Lung microvascular endothelial cell (primary cell): ENCODE measurements at regions not wholly inside any gene's neighbourhood (a gene's known extent, or its start where the extent isn't known, plus 50 kb on each side); places are given as distances from the start of the nearest gene placed in this dataset.

Experiments used
- DNase-seq, 2 donors: peaks; one replicate each; pipeline versions ENCODE4 v3.0.0 to v3.0.0-alpha.2; 2010; ENCODE audit warnings: low read depth in 2 of 2

DNA sequence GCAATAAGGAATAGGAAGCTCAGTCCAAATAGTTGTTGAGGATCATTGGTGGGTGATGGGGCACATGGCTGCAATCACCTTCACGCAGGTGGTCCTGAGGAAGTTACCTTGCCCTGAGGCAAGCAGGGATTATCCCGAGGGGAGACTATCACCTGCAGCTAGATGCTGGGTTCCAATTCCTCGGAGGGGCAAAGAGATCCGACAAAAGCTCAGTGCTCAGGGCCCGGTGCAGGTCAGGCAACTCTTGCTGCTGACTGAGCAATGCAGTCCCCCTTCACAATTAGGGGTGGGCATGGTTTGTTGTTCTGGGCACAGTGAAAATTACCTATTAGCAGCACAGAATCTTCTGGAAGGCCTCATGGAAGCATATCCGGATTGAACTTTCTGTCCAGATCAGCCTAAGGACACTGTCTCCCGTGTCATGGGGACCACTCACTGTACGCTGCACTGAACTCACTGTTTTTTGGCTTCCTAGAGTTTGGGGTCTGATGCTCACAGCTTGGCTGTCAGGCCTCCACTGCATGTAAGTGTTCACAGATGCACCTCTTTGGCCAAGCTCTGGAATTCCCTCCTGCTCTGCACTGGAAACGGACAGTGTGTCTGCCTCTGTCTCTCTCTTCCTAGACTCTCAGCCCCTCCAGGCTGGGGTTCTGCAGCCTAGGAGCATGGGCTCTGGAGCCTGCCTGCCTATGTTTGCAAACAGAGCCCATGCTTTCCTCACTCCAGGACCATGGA, 372.7 kb downstream of the ZNF536 start:
- no peak for DNase-seq

DNA sequence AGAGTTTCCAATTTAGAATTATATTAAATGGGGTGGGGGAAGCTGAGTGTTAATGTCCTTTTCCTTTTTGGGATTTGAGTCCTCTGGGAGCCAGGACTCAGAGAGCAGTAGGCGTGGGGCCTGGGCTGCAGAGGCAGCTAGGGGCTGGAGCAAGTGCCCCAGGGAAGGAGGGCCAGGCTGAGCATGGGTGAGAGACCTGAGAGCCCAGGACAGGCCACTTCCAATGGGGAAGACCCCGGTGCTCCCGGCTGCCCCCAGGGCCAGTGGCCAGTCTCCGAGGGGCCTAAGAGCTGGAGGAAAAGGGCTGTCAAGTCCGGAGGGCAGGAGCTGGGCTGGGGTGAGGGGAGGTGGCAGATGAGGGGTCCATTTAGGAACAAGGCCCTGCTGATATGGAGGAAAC, 371.5 kb downstream of the ZNF536 start:
- no peak for DNase-seq

DNA sequence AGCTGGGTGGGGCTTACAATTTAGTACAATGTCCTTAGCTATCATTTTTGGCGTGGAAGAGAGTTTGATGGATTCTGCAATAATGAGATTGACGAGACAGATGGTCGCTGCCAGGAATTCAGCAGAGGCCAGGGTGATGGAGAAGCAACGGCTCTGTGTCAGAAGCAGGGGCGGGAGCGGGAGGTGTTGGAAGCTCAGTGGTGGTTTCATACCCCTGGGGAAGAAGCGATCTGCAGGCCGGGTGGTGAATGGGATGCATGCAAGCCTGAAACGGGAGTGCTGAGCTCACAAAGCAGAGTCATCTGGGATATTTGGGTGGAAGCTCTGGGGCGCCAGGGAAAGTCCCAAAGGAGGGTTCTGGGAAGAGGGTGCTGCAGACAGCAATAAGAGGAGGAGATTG, 370.8 kb downstream of the ZNF536 start:
- no peak for DNase-seq

DNA sequence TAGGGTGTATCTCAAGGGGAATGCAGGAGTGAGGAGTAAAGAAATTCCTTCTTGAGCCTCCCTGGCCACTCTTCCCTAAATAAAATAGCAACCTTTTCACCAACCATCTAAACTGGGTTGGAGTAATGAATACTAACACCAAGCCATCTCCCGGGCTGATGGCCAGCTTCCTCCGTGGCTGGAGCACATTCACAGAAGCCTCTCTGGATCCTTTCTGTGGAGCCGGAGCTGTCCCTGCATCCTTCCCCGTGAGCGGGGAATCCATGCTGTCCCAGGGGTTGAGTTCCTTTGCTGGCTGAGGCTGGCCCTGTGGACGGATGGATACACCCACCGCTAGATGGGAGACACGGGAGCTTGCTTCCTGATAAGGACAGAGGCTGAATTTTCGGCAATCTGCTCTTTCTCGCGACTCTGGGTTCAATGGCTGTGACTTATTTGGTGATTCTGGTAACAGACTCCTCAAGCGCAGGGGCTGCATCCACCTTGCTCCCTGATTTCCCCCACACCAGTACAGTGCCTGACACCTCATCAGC, 370.3 kb downstream of the ZNF536 start:
- no peak for DNase-seq

DNA sequence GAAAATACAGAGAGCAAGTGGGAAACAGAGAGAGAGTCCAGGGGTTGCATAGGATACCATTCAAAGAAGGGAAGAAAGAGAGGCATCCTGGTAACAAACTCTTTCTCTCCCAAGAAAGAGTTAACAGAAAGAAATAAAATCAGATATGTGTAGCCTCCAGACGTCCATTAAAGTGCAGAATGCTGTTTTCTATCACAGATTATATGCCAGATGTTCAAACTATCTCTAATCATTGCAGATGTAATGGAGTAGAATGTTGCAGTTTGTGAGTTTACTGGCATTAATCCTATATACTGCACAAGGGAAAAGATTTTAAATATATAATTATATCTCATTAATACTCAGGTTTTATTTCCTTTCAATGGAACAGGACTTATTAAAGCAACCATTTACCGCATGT, 369.4 kb downstream of the ZNF536 start:
- DNase-seq: no peak

DNA sequence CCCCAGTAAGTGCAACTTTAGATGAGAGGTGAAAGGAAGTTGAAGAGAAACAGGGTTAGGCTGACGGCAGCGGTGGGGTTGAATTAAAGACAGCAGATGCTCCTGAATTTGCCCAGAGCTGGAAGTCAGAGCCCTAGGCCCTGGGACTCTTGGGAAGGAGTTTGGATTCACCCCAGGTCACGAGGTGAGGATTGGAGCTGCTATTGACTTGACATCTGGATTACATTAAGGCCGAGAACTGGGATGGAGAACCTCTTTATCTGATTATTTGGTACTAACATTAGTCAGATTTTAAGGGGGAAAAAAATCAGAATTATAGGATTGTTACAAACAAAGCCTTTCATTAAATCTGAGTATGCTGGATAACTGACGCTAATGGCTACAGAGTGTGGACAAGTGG, 367.2 kb downstream of the ZNF536 start:
- no peak for DNase-seq

DNA sequence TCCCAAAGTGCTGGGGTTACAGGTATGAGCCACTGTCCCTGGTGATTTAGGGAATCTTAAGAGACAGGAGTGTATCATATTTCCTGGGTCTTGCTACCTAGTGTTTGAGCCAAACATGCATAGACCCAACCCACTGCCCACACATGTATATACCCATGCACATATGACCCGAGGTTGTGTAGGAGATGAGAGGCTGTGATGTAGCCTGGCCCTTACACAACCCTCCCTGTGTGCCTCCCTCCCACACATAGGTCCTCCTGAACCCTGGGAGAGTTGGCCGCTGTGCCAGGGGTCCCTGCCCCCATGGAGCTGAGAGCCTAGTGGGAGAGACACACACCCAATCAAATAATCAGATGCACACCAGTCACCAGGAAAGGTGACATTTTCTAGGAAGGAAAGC, 365.9 kb downstream of the ZNF536 start:
- no peak for DNase-seq

DNA sequence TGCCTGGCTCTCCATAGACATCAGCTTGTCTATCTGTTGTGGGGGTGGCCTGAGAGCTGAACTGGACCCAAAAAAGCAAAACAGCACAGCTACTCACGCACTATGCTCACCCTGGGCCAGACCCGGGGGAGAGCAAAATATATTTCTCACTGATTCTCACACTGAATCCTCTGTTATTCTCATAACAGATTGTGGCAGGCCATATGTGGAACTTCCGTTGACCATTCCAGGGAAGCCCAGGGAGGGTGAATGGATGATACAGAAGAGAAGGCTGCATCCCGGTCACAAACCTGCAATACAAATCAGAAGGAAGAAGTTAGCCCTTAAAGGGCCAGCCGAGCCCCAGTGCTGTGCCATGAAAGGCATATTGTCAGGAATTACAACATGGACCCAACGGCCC, 362.5 kb downstream of the ZNF536 start:
- no peak for DNase-seq

DNA sequence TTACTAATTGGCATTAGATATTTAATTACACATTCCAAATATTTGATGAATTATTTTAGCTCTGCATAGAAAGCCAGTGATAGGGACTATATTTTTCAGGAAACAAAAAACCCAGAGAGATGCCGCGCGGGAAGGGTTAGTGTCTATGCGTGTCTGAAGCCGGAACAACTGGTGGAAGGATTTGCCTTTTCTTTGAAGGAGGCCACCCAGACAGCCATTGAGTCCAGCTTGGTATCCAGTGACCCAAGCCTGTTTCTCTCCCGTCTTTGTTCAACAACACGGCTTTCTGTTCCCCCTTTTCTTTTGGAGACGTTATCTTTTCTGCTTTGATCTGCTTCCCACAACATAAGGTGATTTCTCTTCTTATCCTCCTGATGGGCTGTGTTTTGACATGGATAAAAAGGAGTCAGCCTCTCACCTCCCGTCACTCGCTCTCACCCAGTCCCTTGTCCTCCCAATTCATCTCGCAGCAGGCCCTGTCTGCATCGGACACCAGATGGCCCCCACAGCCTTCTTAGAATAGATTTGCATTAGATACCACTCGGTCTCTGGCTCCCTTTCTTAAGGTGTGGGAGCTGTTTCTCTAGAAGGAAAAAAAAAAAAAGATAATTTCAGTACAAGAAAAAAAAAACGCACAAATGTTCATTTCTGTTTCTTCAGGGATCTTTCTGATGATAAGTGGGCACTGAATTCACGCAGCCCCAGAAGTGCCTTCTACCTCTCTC, 361.8 kb downstream of the ZNF536 start:
- DNase-seq: no peak

DNA sequence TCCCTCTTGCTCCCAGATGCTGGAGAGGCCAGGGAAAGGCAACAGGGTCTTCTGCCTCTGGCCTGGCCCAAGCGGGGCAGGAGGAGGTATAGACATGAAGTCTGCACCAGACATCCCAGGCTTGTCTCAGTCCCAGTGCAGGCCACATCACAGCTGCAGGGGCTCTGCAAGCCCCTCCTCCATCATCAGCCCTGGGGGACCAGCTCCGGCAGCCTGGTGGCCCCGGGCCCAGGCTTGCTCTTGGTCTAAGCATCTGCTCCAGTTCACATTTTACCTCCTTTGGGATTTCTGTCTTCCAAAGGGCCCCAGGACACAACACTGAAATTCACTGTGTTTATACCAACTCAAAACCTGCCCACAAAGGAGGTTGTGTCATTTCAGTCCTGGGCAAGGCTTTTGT, 359.4 kb downstream of the ZNF536 start:
- DNase-seq: no peak

DNA sequence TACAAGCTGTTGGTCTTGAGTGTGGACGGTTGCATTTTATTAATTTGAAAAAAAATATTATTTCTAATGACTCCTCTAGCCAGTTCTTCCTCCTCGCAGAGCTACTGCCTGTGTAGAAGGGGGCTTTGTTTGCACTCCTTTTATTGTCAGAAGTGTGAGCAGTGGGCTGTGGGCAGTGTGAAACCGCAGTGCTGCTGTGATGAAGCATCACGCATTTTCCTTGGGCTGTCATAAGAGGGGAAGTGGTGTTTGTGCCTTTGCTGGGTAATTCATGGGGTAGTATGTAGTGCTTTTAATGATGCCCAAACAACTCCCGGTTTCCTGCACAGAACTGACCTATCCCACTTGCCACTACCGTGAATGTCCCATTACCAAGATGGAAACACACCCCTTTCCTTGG, 357.3 kb downstream of the ZNF536 start:
- no peak for DNase-seq

DNA sequence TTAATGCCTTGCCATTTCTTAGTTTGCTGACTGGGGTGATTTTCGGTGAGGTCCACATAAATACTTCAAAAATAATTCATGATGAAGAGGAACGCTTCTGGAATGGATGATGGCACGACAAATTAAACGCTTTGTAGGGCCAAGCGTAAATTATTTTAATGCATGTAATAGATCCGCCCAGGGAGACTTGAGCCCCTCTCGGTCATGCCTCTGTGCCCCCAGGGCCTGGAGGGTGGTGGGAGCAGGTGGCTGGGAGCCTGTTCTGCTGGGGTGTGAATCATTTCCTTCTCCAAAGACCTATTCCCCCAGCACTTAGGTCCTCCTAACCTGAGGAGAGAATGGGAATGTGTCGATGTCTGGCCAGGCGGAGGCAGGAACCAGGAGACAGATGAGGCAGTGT, 350.6 kb downstream of the ZNF536 start:
- no peak for DNase-seq

DNA sequence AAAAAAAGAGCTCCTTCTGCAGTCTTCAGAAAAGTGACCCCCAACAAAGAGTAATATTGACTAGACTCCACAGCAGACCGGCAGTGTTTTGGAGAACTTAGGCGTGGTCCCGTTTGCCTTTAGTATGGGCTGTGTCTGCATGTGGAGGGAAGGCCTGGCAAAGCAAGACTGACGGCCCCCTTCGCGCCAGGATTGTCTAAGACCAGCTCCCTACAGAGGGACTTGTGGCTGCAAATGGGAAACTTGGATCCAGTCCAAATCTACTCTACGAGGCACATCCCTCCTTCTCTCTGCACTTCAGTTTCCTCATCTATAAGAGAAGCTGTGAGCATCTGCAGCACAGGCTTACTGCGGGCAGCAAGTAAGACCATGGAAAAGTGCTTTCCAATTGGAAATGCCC, 350.0 kb downstream of the ZNF536 start:
- no peak for DNase-seq

DNA sequence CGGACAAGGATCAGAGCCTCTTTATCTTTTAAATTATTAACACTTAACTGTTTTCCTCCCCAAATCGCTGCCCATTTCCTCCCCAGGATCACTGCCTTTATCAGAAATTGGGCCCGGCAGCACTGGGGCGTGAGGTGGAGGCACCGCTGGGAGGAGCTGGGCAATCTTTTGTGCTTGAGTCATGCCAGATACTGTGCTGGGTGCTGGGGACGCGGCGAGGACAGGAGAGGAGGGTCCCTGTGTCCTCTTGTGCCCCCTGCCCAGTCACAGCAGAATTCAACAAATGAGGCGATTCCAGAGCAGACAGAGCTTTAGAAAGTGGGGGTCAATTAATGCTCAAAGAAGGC, 347.8 kb downstream of the ZNF536 start:
- DNase-seq: no peak

DNA sequence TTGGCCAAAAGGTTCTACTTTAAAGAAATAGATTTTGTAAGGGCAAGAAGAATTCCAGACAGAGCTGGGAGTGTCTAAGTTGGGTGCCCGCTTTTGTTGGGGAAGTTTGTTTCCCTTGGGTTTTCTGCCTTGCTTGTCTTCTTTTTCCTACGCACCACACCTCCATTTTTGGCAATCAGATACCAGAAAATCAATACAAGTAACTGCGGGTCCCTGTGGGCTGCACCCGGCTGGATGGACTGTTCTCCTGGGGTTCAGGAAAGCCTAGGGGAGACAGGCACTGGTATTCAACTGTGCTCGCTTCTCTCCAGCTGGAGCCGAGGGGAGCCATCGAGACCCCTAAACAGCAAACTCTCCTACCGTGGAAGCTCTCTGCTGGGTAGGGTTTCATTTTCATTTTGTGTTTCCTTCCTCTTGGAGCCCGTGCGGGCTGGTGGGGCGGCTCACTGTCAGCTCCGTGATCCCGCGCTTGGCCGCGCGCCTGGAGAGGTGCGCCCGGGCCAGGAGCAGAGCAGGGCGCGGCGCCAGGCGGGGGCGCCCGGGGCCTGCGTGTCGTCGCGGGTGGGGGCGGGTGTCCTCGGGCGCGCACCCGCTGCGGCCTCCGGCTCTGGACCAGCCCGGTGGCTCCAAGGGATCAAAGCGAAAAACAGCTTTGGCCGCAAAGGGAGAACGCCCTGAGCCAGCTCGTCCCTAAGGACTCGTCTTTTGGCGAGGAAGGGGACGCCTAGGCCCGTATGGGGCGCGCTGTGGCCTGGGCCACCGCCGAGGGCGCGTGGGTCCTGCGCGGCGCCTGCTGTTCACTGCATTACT, 347.2 kb downstream of the ZNF536 start:
- peak in 1 of 2 donors; percentile 77 for DNase-seq

DNA sequence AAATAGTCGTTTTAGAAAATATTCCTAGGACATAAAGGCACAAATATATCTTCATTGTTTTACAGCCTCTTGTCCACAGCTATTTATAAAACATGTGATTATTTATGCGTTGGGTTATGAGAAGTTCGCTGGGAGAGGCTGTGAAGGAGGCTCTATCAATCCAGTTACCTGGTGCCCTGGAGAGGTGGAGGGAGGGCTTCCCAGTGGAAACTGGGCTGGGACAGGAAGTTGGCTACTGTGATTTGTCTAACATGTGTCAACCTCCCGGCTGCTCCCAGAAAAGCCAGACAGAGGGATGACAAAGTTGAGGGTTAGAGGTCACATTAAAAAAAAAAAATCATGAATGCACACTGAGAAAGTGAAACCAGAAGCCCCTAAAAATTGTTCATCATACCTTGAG, 346.5 kb downstream of the ZNF536 start:
- DNase-seq: peak in 1 of 2 donors; percentile 35

DNA sequence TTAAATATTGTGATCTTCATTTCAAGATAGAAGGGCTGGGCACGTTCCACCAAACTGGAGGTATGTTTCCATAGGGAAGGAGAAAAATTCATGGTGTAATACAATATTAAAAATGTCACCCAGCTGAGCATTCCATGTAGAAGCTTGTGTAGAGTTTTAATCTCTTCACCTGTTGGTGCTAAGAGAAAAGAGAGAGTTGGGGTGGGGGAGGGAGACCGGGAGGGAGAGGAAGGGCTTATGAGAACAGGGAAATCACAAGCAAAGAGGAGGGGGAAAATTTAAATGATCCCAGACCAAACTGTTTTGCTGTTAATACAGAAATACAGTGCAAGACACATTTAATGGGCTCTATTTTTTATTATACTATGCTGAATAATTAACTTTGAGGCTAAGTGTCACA, 345.8 kb downstream of the ZNF536 start:
- no peak for DNase-seq

DNA sequence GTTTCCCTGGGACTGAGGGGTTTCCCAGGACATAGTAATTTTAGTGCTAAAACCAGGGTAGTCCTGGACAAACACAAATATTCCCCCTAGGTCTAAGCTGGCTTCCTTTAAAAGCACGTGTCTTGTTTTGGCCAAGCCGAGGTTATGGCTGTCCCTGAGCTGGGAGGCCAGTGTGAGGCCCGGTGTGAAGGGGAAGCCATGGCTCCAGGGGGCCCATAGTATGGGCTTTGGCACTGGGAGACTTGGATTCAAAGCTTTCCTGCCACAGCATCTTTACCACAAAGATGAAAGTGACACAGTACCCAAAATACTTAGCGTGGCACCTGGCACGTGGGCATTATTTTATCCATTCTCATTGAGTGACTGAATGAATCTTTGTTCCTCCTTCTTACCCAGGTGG, 345.2 kb downstream of the ZNF536 start:
- no peak for DNase-seq

DNA sequence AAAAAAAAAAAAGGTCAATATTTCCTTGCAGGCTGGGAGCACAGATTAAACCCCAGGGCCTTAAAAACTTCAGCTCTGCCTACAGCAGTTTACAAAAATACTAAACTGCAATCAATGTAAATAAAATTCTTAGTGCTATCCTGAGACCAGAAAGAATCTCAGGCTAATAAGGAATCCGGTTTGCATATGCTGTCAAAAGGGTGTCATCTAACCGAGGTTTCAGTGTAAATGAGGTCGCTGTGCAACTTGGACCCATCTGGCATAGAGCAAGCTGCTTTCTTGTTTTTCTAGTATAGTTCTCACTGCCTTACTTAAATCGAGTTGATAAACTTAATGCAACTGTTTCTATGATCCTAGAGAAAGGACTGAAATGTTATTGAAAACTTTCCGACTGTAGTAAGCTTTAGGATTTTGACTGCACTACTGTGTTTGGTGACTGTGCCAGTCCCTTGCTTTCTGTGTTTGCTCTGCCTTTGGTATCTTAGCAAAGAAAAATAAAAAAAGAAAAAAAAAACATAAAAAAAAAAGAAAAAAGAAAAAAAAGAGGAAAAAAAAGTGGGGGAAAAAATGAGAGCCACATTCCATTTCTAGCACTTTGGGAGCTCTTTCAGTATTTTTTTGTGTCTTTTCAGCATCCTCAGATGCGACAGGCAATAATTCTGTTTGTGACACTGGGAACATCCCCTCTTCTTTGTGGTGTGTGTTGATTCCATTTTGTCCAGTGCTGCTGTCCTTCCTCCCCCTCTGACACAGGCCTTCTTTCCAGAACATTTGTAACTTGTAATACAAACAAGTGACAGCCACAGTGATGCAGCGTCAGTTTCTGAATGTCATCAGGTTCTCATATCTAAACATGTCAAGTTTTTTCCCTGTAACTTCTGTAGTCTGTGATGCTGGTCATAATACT, 340.5 kb downstream of the ZNF536 start:
- no peak for DNase-seq

DNA sequence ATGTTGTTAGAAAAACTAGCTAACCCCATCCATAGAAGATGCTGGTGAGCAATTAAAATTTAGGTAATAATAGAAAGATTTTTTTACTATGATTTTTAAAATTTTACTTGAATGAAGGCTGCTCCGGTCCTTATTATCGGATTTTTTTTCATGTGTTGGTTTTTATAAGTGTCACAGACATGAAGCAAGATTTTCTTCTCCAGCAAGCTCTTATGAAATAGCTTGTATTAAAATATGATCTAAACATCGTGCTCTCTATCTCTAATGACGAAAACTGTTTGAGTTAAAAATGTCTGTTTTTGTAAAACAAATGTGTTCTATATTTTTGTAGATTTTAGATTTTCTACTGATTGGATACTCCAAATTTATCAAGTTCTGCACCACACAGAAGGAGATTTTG, 339.6 kb downstream of the ZNF536 start:
- no peak for DNase-seq

DNA sequence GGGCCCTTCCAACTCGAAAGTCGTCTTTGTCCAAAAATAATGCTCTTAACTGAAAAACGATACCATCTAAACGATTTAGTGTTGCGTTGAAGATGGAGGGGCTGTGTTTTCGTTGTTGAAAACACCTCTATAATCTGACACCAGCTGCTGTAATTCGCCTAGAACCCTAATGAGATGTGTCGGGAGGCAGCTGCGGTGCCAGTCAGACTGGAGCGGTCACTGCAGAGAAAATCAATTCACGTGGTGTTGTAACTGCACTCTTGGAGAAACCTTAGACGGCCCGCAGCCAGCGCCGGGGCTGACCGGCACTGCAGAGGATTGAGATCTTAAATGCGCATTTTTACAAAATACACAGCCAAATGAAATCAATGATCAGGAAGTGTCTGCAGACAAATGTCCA, 339.1 kb downstream of the ZNF536 start:
- DNase-seq: no peak
